Nucleus accumbens (tissue), 56 donors: ENCODE measurements at regions not wholly inside any gene's neighbourhood (a gene's known extent, or its start where the extent isn't known, plus 50 kb on each side); places are given as distances from the start of the nearest gene placed in this dataset.

Experiments
- DNase-seq, 56 donors: peaks; one replicate each; lab custom pipeline; 2025; lab: John Stamatoyannopoulos, UW

GRCh38 chr10:128448796-128449195, 322.6 kb upstream of the MKI67 start:
- DNase-seq = no peak

DNA sequence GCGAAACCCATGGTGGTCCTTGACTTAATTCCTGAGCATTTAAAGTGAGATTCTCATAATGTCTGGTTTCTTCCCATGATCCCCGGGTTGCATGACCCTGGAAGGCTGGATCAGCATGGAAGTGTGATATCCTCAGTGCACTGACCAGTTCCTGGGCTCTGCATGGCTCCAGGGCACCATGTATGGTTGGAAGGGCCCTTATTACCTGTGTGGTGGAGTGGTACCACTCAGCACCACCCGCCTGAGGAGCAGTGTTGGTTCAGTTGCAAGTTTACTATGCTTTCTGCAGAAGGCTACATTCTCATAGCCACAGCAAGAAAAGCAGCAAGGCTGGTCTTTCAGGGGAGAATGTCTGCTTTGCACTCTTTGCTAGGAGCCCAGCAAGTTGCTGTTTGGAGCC, 325.7 kb upstream of the MKI67 start:
- no peak for DNase-seq

- DNase-seq = no peak
Observed at GRCh38 chr10:128456271-128456670, 330.0 kb upstream of the MKI67 start.

DNA sequence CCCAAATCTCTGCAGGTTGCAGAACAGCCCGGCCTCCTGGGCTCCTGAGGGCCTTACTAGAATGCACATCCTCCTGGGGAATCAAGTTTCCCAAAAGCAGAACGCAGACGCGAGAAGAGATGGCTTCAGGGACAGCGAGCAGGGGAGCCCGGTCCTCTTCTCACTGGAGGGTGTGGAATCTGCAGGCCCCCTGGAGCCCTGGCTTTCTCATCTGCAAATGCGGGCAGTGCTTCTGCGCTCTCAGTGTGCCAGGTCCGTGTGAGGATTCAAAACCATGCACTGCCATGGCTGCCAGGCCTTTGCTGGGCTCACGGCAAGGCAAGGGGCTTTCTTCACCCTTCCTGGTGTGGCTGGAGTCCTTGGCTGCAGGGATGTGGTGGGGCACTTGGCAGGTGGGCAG, 330.9 kb upstream of the MKI67 start:
- no peak for DNase-seq

DNA sequence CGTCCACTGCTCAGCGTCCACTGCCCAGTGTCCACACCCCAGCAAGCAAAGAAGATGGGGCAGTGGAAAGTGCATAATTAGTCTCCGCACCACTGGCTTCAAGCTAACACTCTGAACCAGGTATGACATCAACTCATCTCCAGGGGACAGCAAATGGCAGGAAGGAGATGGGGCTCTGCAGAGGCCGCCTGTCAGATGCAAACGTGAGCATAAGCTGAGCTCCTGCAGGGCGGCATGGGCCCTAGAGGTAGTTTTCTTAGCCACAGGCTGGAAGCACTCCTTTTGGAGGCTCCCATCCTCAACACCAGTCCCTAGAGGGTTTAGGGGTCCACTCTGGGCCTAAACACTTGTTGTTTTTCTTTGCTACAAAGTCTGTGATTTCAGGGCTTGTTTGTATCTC, 335.8 kb upstream of the MKI67 start:
- no peak for DNase-seq

DNA sequence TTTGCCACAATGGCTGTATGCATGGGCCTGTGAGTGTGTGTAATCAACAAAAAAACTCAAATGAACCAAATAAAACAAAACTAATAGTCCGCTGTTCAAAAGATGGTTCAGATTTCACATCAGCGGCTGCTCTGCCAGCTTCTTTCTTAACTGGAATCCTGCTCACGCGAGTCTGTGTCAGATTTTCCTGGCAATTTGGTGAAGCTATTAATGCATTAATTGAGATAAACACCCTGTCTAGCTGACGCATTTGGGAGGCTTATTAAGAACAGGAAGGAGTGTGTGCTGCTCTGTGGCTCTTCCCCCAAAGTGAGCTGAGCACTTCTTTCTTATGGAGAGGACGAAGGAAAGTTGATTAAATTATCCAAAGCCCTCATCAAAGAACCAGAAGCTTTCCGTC, 336.6 kb upstream of the MKI67 start:
- no peak for DNase-seq

DNA sequence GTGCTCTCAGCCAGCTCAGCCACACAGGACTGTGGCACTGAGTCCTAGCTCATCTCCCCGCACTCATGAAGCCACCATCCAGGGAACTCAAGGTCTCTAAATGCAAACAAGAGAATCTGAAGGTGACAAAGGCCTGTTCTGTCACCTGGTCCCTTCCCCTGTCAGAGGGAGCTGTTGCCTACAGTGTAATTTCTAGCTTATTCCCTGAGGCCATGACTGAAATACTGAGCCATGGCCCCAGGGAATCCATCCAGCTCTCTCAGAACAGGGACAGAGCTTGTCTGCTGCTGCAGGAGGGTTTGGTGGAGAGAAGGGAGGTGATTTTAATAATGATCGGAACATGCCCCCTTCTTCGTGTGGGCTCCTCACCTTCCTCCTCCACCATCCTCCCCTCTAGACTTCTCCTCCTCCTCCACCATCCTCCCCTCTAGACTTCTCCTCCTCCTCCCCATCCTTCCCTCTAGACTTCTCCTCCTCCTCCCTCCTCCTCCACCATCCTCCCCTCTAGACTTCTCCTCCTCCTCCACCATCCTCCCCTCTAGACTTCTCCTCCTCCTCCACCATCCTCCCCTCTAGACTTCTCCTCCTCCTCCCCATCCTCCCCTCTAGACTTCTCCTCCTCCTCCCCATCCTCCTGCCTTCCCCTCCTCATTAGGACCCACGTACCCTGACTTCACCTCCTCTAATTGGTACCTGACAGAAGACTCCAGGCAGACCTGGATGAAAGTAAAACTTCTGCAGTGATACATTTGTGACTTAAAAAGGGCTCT, 338.0 kb upstream of the MKI67 start:
- peak in 25 of 56 donors; percentile 1 to 83 (median 33) for DNase-seq

GRCh38 chr10:128465697-128466096, 339.5 kb upstream of the MKI67 start:
- no peak for DNase-seq

DNA sequence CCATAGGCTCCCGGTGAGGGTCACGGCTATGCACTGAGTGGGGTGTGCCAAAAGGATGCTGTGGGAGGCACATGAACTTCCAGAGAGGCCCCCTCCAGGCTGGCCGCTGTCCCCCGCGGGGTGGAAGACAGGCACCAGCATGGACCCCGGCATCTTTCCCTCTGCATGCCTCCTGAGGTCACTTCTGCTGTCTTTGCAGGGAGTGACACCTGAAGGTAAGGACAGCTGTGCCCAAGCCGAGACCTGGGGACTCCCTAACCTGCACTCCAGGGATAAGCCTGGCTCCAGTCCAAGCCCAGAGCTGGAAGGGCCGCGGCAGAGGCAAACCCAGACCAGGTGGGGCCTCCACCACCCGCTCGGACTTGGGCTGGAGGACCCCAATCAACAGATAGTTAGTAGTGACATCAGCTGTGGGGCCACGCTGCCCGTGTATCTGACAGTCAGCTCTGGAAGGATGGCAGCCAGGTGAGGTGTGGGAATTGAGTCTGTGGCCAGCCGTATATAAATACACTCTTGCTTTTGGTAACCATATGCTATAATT, 340.7 kb upstream of the MKI67 start:
- no peak for DNase-seq

DNA sequence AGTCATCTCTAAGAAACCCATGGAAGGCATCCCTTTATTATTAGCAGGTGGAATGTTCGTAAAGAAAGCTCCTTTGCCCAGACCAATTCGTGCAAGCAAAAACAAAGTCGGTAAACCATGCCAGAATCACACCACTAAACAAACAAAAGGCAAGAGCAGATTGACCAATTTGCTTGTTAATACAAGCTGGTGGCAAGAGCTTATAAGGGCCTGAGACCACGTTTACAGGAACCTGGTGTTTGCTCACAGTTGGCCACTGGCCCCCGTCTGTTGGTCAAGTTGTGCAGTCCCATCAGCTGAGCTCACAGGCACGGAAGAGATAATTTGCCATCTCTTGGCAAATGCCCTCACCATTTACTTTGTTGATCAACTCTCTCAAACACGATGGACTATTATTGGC, 342.2 kb upstream of the MKI67 start:
- DNase-seq = no peak

- no peak for DNase-seq
Observed at GRCh38 chr10:128469515-128469914, 343.3 kb upstream of the MKI67 start.

DNA sequence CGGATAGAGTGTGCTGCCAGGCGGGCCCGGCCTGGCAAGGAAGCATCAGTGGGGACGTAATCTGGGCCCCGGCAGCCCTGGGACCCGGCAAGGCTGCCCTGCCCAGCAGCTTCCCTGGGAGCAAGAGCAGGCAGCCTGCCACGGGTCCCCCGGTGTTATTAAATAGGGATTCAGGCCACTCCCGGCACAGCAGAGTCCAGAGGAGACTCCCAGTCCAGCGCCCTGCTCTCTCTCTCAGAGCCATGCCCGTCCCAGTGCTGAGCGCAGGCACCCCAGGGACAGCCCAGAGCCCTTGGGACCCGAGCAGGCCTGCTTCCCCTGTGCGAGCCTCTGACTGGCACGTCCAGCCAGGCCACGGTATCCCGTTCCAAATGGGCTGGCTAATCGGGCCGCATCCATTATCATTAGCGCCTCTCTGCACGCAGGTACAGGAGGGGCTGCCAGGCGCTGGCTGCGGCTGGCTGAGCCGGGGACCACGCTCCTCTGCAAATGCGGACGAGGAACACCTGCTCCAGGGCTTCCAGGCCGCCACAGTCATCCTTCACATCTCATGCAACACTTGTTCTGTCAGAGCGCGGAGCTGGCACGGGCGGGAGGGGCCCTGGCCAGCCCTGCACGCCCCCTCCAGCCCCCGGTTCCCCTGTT, 344.2 kb upstream of the MKI67 start:
- DNase-seq = no peak

DNA sequence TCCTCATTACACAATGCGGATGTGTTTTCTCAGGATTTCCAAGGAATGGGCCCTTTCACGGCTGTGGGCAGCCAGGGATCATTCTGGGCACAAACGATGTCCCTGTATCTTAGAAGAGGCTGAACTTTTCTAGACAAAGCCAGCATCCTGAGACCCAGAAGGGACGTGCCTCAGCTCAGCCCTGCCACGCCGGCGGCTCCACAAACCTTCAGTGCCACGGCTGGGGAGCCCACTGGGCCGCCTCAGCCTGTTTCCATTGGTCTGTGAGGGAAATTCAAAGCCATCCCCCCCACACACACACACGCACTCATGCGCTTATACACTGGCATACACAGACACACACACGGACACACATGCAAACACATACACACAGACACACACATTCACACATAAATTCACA, 344.9 kb upstream of the MKI67 start:
- no peak for DNase-seq

- no peak for DNase-seq
Observed at GRCh38 chr10:128472196-128472595, 346.0 kb upstream of the MKI67 start.

- no peak for DNase-seq
Observed at GRCh38 chr10:128473396-128473795, 347.2 kb upstream of the MKI67 start.

- DNase-seq = no peak
Observed at GRCh38 chr10:128473911-128474310, 347.7 kb upstream of the MKI67 start.

DNA sequence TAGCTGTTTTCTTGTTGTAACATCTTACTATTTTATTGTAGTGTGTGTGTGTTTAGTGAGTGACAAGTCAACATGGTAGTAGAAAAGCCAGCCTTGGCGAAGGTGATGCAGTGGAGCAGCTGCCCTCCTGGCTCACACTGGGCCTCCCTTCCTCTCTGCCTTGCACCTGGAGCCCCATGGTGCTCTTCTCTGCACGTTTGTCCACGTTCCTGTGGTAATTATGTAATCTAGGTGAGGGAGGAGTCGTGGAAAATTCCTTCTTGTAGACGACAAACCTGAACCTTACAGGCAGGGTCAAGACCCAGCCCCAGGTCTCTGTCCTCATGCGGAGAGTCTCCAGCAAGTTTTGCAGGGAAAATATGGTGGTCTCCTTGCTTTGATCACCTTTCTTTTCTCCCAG, 348.3 kb upstream of the MKI67 start:
- no peak for DNase-seq

GRCh38 chr10:128475686-128476367, 349.6 kb upstream of the MKI67 start:
- no peak for DNase-seq

DNA sequence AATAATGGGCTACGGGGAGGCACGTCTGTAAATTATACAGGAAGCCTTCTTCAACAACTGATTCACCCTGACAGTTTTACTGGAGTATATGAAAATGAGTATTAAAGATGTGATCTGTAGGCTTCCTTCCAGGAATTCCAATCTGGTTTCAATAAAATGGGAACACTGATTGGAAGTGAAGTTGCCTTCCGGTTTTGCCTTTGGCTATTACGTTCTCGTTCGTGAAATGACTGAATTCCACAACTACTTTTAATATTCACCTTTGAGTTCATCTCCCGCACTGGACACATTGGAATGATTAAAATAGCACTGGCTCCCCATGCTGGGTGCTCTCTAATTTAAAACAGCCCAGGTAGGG, 350.1 kb upstream of the MKI67 start:
- DNase-seq = no peak

- no peak for DNase-seq
Observed at GRCh38 chr10:128476845-128477244, 350.6 kb upstream of the MKI67 start.

GRCh38 chr10:128480601-128481000, 354.4 kb upstream of the MKI67 start:
- DNase-seq = no peak
